Large intestine (tissue), 3 donors: ENCODE measurements at regions not wholly inside any gene's neighbourhood (a gene's known extent, or its start where the extent isn't known, plus 50 kb on each side); places are given as distances from the start of the nearest gene placed in this dataset.
"Not testable (repeated sequence)": the region's sequence is repeated elsewhere in the genome, so short reads cannot be mapped to it uniquely, and the experiment has no call there.

Experiments
- DNase-seq, 2 donors: peaks; one replicate each; pipeline versions ENCODE4 v3.0.0 to v3.0.0-alpha.2; 2013
- H3K27ac ChIP-seq: one replicate; pipeline ENCODE4 v1.5.1; 2013; ENCODE audit warnings: low read length
- H3K27me3 ChIP-seq: 2 replicates; pipeline ENCODE4 v1.6.1; 2013; ENCODE audit warnings: low read length; ENCODE audit not compliant: control insufficient read depth, insufficient read depth
- H3K36me3 ChIP-seq: 2 replicates; pipeline ENCODE4 v1.6.1; 2013; ENCODE audit warnings: low read length; ENCODE audit not compliant: control insufficient read depth, insufficient read depth
- H3K4me1 ChIP-seq: one replicate; pipeline ENCODE4 v1.6.1; 2013; ENCODE audit warnings: low read length; ENCODE audit not compliant: control insufficient read depth, insufficient read depth
- H3K4me3 ChIP-seq: one replicate; pipeline ENCODE4 v1.5.1; 2013; ENCODE audit warnings: low read length
- H3K9me3 ChIP-seq: one replicate; pipeline ENCODE4 v1.6.1; 2013; ENCODE audit warnings: mild to moderate bottlenecking, low read depth, low read length, moderate library complexity; ENCODE audit not compliant: control insufficient read depth
- WGBS: methylation state at CpG from one replicate; pipeline ENCODE4 v1.1.5; 2013; ENCODE audit warnings: low lambda C conversion rate; ENCODE audit not compliant: insufficient coverage; 5-methylcytosine and 5-hydroxymethylcytosine counted together

GRCh38 chr4:176619430-176619829, 173.3 kb downstream of the VEGFC start:
- H3K27me3 ChIP-seq: no peaks in the 10 kb centered on the region
- H3K36me3 ChIP-seq: no peaks in the 10 kb centered on the region
- H3K4me1 ChIP-seq: no peaks in the 10 kb centered on the region
- no peak overlapping the region for H3K4me3 ChIP-seq
- 100% methylated on average over 1 of the region's 2 CpGs for WGBS
- no peak for DNase-seq
- H3K27ac ChIP-seq: no peak overlapping the region
- no peaks in the 10 kb centered on the region for H3K9me3 ChIP-seq

GRCh38 chr4:176622251-176622948, 170.3 kb downstream of the VEGFC start:
- WGBS: 20% methylated on average over 1 of the region's 2 CpGs
- H3K27me3 ChIP-seq: no peaks in the 10 kb centered on the region
- H3K36me3 ChIP-seq: no peaks in the 10 kb centered on the region
- no peak overlapping the region for H3K27ac ChIP-seq
- peaks cover 7% of the 10 kb centered on the region for H3K9me3 ChIP-seq
- no peak overlapping the region for H3K4me3 ChIP-seq
- no peaks in the 10 kb centered on the region for H3K4me1 ChIP-seq
- no peak for DNase-seq

- WGBS: no CpG with 5 or more reads among the region's 37 CpGs
- not testable (repeated sequence) for H3K4me3 ChIP-seq, H3K9me3 ChIP-seq, H3K27me3 ChIP-seq, H3K36me3 ChIP-seq, H3K27ac ChIP-seq, H3K4me1 ChIP-seq, DNase-seq
These were observed 167.6 kb downstream of the VEGFC start for GRCh38 chr4:176624983-176625610.

- H3K4me3 ChIP-seq: no peak overlapping the region
- WGBS: 100% methylated on average over 1 of the region's 4 CpGs
- H3K9me3 ChIP-seq: peaks cover 7% of the 10 kb centered on the region
- no peak overlapping the region for H3K27ac ChIP-seq
- no peaks in the 10 kb centered on the region for H3K4me1 ChIP-seq
- DNase-seq: no peak
- no peaks in the 10 kb centered on the region for H3K27me3 ChIP-seq
- no peaks in the 10 kb centered on the region for H3K36me3 ChIP-seq
These were observed 164.8 kb downstream of the VEGFC start for GRCh38 chr4:176627916-176628315.

- no peaks in the 10 kb centered on the region for H3K36me3 ChIP-seq
- no peak overlapping the region for H3K4me3 ChIP-seq
- H3K4me1 ChIP-seq: no peaks in the 10 kb centered on the region
- H3K27me3 ChIP-seq: no peaks in the 10 kb centered on the region
- H3K27ac ChIP-seq: no peak overlapping the region
- no peaks in the 10 kb centered on the region for H3K9me3 ChIP-seq
- DNase-seq: no peak
These were observed 161.1 kb downstream of the VEGFC start for GRCh38 chr4:176631611-176632010.
